HCT116 (cell line): ENCODE measurements at regions not wholly inside any gene's neighbourhood (a gene's known extent, or its start where the extent isn't known, plus 50 kb on each side); places are given as distances from the start of the nearest gene placed in this dataset.

Experiments used
- ATAC-seq: fragments of 200-7000 bp; cut with Tn5 transposase; 2 replicates; pipeline ENCODE4 v1.9.1; 2020; ENCODE audit warnings: mild to moderate bottlenecking, moderate library complexity
- BruUV-seq: library from RNA; stranded (reverse); fragments of 400-500 nt; replicated peaks from 2 replicates; lab custom pipeline; 2021; lab: Mats Ljungman, UMichigan
- CTCF ChIA-PET: fragments of 300-600 bp; sonication (Branson Sonifier 250); formaldehyde crosslinking; loops from one replicate; lab custom pipeline; 2021; ENCODE audit warnings: antibody characterized with exemption; lab: Charles Lee
- POLR2A ChIA-PET: fragments of 300-600, 350-600 bp; sonication (Branson Sonifier 250); formaldehyde crosslinking; loops from one replicate; lab custom pipeline; 2021; ENCODE audit warnings: antibody characterized with exemption; lab: Charles Lee
- RAD21 ChIA-PET, 2 experiments: fragments of 300-600 bp; sonication (Branson Sonifier 250); formaldehyde crosslinking; loops; one replicate each; lab custom pipeline; 2023; ENCODE audit warnings: low total read pairs in 2 of 2; ENCODE audit not compliant: uncharacterized antibody in 2 of 2, unreplicated experiment in 2 of 2, low non-redundant PET in 1 of 2; lab: Charles Lee
- DNase-seq: peaks from one replicate; pipeline ENCODE4 v3.0.0-alpha.2; 2010; ENCODE audit warnings: low read depth, low spot score
- H2AFZ ChIP-seq: fragments of 200-600 bp; shearing (Covaris generic), sonication (generic); 2 replicates; pipeline ENCODE4 v1.6.1; 2017; ENCODE audit warnings: low read depth, mixed run types, mixed read lengths, antibody characterized with exemption, low read length; ENCODE audit not compliant: poor library complexity, severe bottlenecking
- H3K27ac ChIP-seq: 2 replicates; pipeline ENCODE4 v1.5.1; 2012; ENCODE audit warnings: low read depth, low read length
- H3K27me3 ChIP-seq: fragments of 200-600 bp; sonication (generic); 2 replicates; pipeline ENCODE4 v1.6.1; 2016; ENCODE audit warnings: mixed run types, low read length, mixed read lengths; ENCODE audit not compliant: insufficient read depth
- H3K36me3 ChIP-seq, 2 experiments: fragments of 200-500 bp in 1 of 2; fragments of 200-600 bp in 1 of 2; sonication (Bioruptor generic) in 1 of 2; sonication (generic) in 1 of 2; 2 replicates each; pipeline versions ENCODE4 v1.5.1 to v1.6.1; 2014 to 2016; ENCODE audit warnings: low read length in 2 of 2, inconsistent platforms in 1 of 2, mixed read lengths in 1 of 2, mixed run types in 1 of 2; ENCODE audit not compliant: insufficient read depth in 2 of 2, control insufficient read depth in 1 of 2
- H3K4me1 ChIP-seq, 2 experiments: fragments of 200-600 bp in 1 of 2; sonication (generic) in 1 of 2; 2 replicates each; pipeline versions ENCODE4 v1.5.1 to v1.6.1; 2012 to 2017; ENCODE audit warnings: low read length in 2 of 2, inconsistent platforms in 1 of 2, mild to moderate bottlenecking in 1 of 2, mixed read lengths in 1 of 2, mixed run types in 1 of 2, moderate library complexity in 1 of 2; ENCODE audit not compliant: insufficient read depth in 2 of 2, control insufficient read depth in 1 of 2
- H3K4me2 ChIP-seq: fragments of 200-600 bp; sonication (generic); 2 replicates; pipeline ENCODE4 v1.6.1; 2017; ENCODE audit warnings: mixed run types, low read length, mixed read lengths
- H3K4me3 ChIP-seq, 2 experiments: fragments of 200-600 bp in 1 of 2; sonication (generic) in 1 of 2; replicated peaks in 1 of 2; 2 replicates each; pipeline ENCODE4 v1.5.1; 2011 to 2016; ENCODE audit warnings: low read length in 2 of 2, control low read depth in 1 of 2, low read depth in 1 of 2, mild to moderate bottlenecking in 1 of 2, mixed read lengths in 1 of 2, mixed run types in 1 of 2
- H3K79me2 ChIP-seq: fragments of 200-600 bp; sonication (generic); 2 replicates; pipeline ENCODE4 v1.6.1; 2017; ENCODE audit warnings: mild to moderate bottlenecking, mixed run types, low read length, moderate library complexity, mixed read lengths; ENCODE audit not compliant: insufficient read depth
- H3K9ac ChIP-seq: fragments of 200-600 bp; sonication (generic); 2 replicates; pipeline ENCODE4 v1.6.1; 2016; ENCODE audit warnings: low read length, mixed read lengths
- H3K9me2 ChIP-seq: fragments of 200-600 bp; sonication (generic), shearing (Covaris generic); 2 replicates; pipeline ENCODE4 v1.6.1; 2017; ENCODE audit warnings: mixed run types, mild to moderate bottlenecking, moderate library complexity; ENCODE audit not compliant: insufficient read depth
- H3K9me3 ChIP-seq, 2 experiments: fragments of 200-500 bp in 1 of 2; fragments of 200-600 bp in 1 of 2; sonication (Bioruptor generic) in 1 of 2; sonication (generic) in 1 of 2; 2 replicates each; pipeline ENCODE4 v1.6.1; 2014 to 2017; ENCODE audit warnings: low read length in 2 of 2, mixed read lengths in 2 of 2, inconsistent platforms in 1 of 2, low read depth in 1 of 2, mild to moderate bottlenecking in 1 of 2, mixed run types in 1 of 2, moderate library complexity in 1 of 2; ENCODE audit not compliant: control insufficient read depth in 1 of 2, insufficient read depth in 1 of 2
- H4K20me1 ChIP-seq: fragments of 200-600 bp; sonication (generic), shearing (Covaris generic); 2 replicates; pipeline ENCODE4 v1.6.1; 2017; ENCODE audit warnings: mixed run types, mild to moderate bottlenecking, moderate library complexity; ENCODE audit not compliant: insufficient read depth
- CEBPB ChIP-seq: IDR thresholded peaks from 2 replicates; pipeline ENCODE4 v1.6.1; 2012; ENCODE audit warnings: low read depth
- FOSL1 ChIP-seq: IDR thresholded peaks from 2 replicates; pipeline ENCODE4 v1.6.1; 2012; ENCODE audit warnings: low read depth
- SIN3A ChIP-seq: IDR thresholded peaks from 2 replicates; pipeline ENCODE4 v1.6.1; 2012; ENCODE audit warnings: low read depth
- TCF7L2 ChIP-seq: IDR thresholded peaks from 2 replicates; pipeline ENCODE4 v1.7.0; 2011; ENCODE audit warnings: borderline replicate concordance, inconsistent platforms; ENCODE audit not compliant: insufficient read depth, insufficient read length; ENCODE audit errors: extremely low read depth
- ZBTB33 ChIP-seq: IDR thresholded peaks from 2 replicates; pipeline ENCODE4 v1.6.1; 2011; ENCODE audit warnings: mild to moderate bottlenecking, low read length, moderate library complexity; ENCODE audit not compliant: insufficient replicate concordance; ENCODE audit errors: extremely low read depth
- ZFX ChIP-seq: fragments of 450-650 bp; IDR thresholded peaks from 2 replicates; pipeline ENCODE4 v1.6.1; 2017
- intact Hi-C: fragments of 100-400 bp; cut with micrococcal nuclease; formaldehyde crosslinking; loops from 2 replicates; pipeline ENCODE4 v1.10.0; 2022

- H3K9me3 ChIP-seq: no peaks in the 10 kb centered on the region
- intact Hi-C loops: loop anchor here (5.0 kb wide), 1 partner anchor 817 kb away; no protein-coding TSS in a partner anchor
Measured at GRCh38 chr17:72555052-72555451, 434.2 kb downstream of the SOX9 start.

More at GRCh38 chr17:72555052-72555451, 434.2 kb downstream of the SOX9 start:
- ATAC-seq: no peak
- Histone ChIP-seq H3K4me3 (no peak overlapping the region), H3K9ac (no peak overlapping the region), H3K79me2 (peaks cover 88% of the 10 kb centered on the region), H4K20me1 (no peaks in the 10 kb centered on the region), H3K4me2 (no peak overlapping the region), H3K27me3 (no peaks in the 10 kb centered on the region)
- TF ChIP-seq FOSL1: no peak
- TF ChIP-seq SIN3A: no peak
- no peak for TF ChIP-seq TCF7L2
- no peak for TF ChIP-seq ZFX
- no peak for TF ChIP-seq ZBTB33
- TF ChIP-seq CEBPB: no peak
- TF ChIP-seq, all 23 proteins: peak for 0
- Histone ChIP-seq H3K9me2 (no peaks in the 10 kb centered on the region), H3K27ac (no peak overlapping the region), H2AFZ (no peak overlapping the region), H3K4me1 (peaks cover 3 to 25% of the 10 kb centered on the region in 2 experiments; a peak in 3 of 4 replicates), H3K36me3 (no peaks in the 10 kb centered on the region)
- ChIA-PET CTCF (interaction anchor here (10.9 kb wide), 1 partner anchor 166 kb away, joined by 448 read pairs; no protein-coding TSS in a partner anchor), POLR2A (no interaction called here), RAD21 (no interaction called here)
- BruUV-seq: no TSS peak
- DNase-seq: no peak
